ENCODE measurements at regions not wholly inside any gene's neighbourhood (a gene's known extent, or its start where the extent isn't known, plus 50 kb on each side); places are given as distances from the start of the nearest gene placed in this dataset.

DNA sequence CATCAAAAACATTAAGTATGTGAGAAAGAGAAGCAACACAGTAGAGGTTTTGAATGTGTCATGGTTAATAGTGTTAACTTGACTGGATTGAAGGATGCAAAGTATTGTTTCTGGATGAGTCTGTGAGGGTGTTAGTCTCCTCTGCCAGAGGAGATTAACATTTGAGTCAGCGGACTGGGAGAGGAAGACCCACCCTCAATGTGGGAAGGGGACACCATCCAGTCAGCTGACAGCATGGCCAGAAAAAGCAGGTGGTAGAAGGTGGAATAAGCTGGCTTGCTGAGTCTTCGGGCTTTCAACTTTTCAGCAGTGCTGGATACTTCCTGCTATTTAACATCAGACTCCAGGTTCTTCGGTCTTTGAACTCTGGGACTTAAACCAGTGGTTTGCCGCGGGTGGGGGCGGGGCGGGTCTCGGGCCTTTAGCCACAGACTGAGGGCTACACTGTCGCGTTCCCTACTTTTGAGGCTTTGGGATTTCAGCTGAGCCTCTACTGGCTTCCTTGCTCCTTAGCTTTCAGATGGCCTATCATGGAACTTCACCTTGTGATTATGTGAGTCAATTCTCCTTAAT is 309.9 kb upstream of the ST8SIA4 start:
- TF ChIP-seq POLR2A (IDR thresholded peaks at IDR 0.05; ENCODE audit: low read depth, low read length) (no peak), TAF1 (IDR thresholded peaks at IDR 0.05; ENCODE audit: low read depth, low read length) (no peak), POLR2AphosphoS5 (IDR thresholded peaks at IDR 0.05; ENCODE audit: low read depth, low read length) (no peak), SPI1 (IDR thresholded peaks at IDR 0.05; ENCODE audit: low read depth, low read length) (no peak)
